ENCODE measurements at regions not wholly inside any gene's neighbourhood (a gene's known extent, or its start where the extent isn't known, plus 50 kb on each side); places are given as distances from the start of the nearest gene placed in this dataset.
"Not testable (repeated sequence)": the region's sequence is repeated elsewhere in the genome, so short reads cannot be mapped to it uniquely, and the experiment has no call there.

GRCh38 chr18:6570581-6571238, 156.0 kb upstream of the L3MBTL4 start:
- Histone ChIP-seq H3K27me3 (ENCODE audit: insufficient read depth, low read length) (no peaks in the 10 kb centered on the region), H3K4me3 (ENCODE audit: low read depth, low read length, poor library complexity, severe bottlenecking) (no peak overlapping the region), H3K27ac (ENCODE audit: low read depth, low read length, poor library complexity, severe bottlenecking) (no peak overlapping the region), H3K79me2 (ENCODE audit: insufficient read depth, low read length) (no peaks in the 10 kb centered on the region), H3K9ac (ENCODE audit: low read length) (no peak overlapping the region), H3F3A (ENCODE audit: insufficient read depth, low read length) (no peaks in the 10 kb centered on the region), H3K9me2 (ENCODE audit: low read depth, low read length) (no peaks in the 10 kb centered on the region), H3K36me3 (ENCODE audit: insufficient read depth, low read length) (no peaks in the 10 kb centered on the region), H3K9me3 (ENCODE audit: low read length) (no peaks in the 10 kb centered on the region), H4K20me1 (ENCODE audit: insufficient read depth, low read length) (no peaks in the 10 kb centered on the region), H3K4me1 (ENCODE audit: insufficient read depth, low read length, severe bottlenecking) (no peaks in the 10 kb centered on the region), H2AFZ (ENCODE audit: low read length) (no peak overlapping the region), H3K4me2 (ENCODE audit: low read length) (no peak overlapping the region)
- TF ChIP-seq, protein P1, sequence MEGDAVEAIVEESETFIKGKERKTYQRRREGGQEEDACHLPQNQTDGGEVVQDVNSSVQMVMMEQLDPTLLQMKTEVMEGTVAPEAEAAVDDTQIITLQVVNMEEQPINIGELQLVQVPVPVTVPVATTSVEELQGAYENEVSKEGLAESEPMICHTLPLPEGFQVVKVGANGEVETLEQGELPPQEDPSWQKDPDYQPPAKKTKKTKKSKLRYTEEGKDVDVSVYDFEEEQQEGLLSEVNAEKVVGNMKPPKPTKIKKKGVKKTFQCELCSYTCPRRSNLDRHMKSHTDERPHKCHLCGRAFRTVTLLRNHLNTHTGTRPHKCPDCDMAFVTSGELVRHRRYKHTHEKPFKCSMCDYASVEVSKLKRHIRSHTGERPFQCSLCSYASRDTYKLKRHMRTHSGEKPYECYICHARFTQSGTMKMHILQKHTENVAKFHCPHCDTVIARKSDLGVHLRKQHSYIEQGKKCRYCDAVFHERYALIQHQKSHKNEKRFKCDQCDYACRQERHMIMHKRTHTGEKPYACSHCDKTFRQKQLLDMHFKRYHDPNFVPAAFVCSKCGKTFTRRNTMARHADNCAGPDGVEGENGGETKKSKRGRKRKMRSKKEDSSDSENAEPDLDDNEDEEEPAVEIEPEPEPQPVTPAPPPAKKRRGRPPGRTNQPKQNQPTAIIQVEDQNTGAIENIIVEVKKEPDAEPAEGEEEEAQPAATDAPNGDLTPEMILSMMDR (IDR thresholded peaks at IDR 0.05; ENCODE audit: low read length), result no peak
- no peak for TF ChIP-seq EZH2 (IDR thresholded peaks at IDR 0.05; ENCODE audit: borderline replicate concordance, low read length)

DNA sequence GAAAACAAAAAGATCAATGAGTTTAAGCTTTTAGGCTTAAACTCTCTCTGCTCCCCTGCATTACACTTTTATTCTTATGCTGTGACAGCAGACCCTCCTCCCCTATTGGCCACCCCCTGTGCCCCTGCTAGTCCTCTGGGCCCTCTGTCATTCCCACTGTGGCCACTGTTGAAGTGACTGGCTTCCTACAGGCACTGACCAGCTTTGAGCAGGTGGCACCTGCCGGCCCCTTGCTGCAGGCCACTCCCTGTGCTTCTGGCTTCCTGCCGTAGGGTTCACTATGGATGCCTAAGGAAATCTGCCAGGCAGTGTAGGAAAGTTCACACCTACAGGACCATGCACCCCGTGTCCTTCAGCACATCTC, 156.5 kb upstream of the L3MBTL4 start:
- H3K27ac ChIP-seq (ENCODE audit: low read depth, low read length, poor library complexity, severe bottlenecking), result no peak overlapping the region
- no peak overlapping the region for H3K4me3 ChIP-seq (ENCODE audit: low read depth, low read length, poor library complexity, severe bottlenecking)
- no peaks in the 10 kb centered on the region for H3K4me1 ChIP-seq (ENCODE audit: insufficient read depth, low read length, severe bottlenecking)
- H3F3A ChIP-seq (ENCODE audit: insufficient read depth, low read length), result no peaks in the 10 kb centered on the region
- H3K9me3 ChIP-seq (ENCODE audit: low read length), result no peaks in the 10 kb centered on the region
- no peak overlapping the region for H3K9ac ChIP-seq (ENCODE audit: low read length)
- TF ChIP-seq EZH2 (IDR thresholded peaks at IDR 0.05; ENCODE audit: borderline replicate concordance, low read length), result no peak
- TF ChIP-seq, protein P1 (IDR thresholded peaks at IDR 0.05; ENCODE audit: low read length), result no peak
- no peaks in the 10 kb centered on the region for H3K36me3 ChIP-seq (ENCODE audit: insufficient read depth, low read length)
- H3K27me3 ChIP-seq (ENCODE audit: insufficient read depth, low read length), result no peaks in the 10 kb centered on the region
- H3K9me2 ChIP-seq (ENCODE audit: low read depth, low read length), result no peaks in the 10 kb centered on the region
- H3K79me2 ChIP-seq (ENCODE audit: insufficient read depth, low read length), result no peaks in the 10 kb centered on the region
- H4K20me1 ChIP-seq (ENCODE audit: insufficient read depth, low read length), result no peaks in the 10 kb centered on the region
- no peak overlapping the region for H3K4me2 ChIP-seq (ENCODE audit: low read length)
- no peak overlapping the region for H2AFZ ChIP-seq (ENCODE audit: low read length)

DNA sequence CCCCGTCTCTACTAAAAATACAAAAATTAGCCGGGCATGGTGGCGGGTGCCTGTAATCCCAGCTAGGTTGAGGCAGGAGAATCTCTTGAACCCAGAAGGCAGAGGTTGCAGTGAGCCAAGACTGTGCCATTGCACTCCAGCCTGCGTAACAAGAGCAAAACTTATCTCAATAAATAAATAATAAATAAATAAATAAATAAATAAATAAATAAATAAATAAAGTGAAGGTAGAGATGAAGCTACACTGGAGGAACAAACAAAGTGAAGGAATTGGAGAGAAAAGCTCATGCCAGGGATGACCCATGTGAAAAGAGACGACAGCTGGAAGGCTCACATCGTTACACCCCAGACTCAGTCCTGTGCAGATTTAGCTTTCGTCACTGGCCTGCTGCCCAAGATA, 157.3 kb upstream of the ARHGAP28 start:
- H3K36me3 ChIP-seq (ENCODE audit: insufficient read depth, low read length); H3K4me1 ChIP-seq (ENCODE audit: insufficient read depth, low read length, severe bottlenecking): not testable (repeated sequence)

GRCh38 chr18:6574631-6575030, 154.9 kb upstream of the ARHGAP28 start:
- Histone ChIP-seq H3K27me3 (ENCODE audit: insufficient read depth, low read length) (no peaks in the 10 kb centered on the region), H4K20me1 (ENCODE audit: insufficient read depth, low read length) (no peaks in the 10 kb centered on the region), H3K27ac (ENCODE audit: low read depth, low read length, poor library complexity, severe bottlenecking) (no peak overlapping the region), H3F3A (ENCODE audit: insufficient read depth, low read length) (no peaks in the 10 kb centered on the region), H3K36me3 (ENCODE audit: insufficient read depth, low read length) (no peaks in the 10 kb centered on the region), H3K9me2 (ENCODE audit: low read depth, low read length) (no peaks in the 10 kb centered on the region), H2AFZ (ENCODE audit: low read length) (no peak overlapping the region), H3K4me3 (ENCODE audit: low read depth, low read length, poor library complexity, severe bottlenecking) (no peak overlapping the region), H3K79me2 (ENCODE audit: insufficient read depth, low read length) (no peaks in the 10 kb centered on the region), H3K9ac (ENCODE audit: low read length) (no peak overlapping the region), H3K4me2 (ENCODE audit: low read length) (no peak overlapping the region), H3K4me1 (ENCODE audit: insufficient read depth, low read length, severe bottlenecking) (no peaks in the 10 kb centered on the region), H3K9me3 (ENCODE audit: low read length) (no peaks in the 10 kb centered on the region)
- TF ChIP-seq, protein P1 (IDR thresholded peaks at IDR 0.05; ENCODE audit: low read length), result no peak
- TF ChIP-seq EZH2 (IDR thresholded peaks at IDR 0.05; ENCODE audit: borderline replicate concordance, low read length), result no peak

More for the DNA sequence above, 157.3 kb upstream of the ARHGAP28 start:
- H3K9ac ChIP-seq (ENCODE audit: low read length); H3K9me3 ChIP-seq (ENCODE audit: low read length); H3K4me2 ChIP-seq (ENCODE audit: low read length); H3K4me3 ChIP-seq (ENCODE audit: low read depth, low read length, poor library complexity, severe bottlenecking); H2AFZ ChIP-seq (ENCODE audit: low read length); H3K27me3 ChIP-seq (ENCODE audit: insufficient read depth, low read length); H3K27ac ChIP-seq (ENCODE audit: low read depth, low read length, poor library complexity, severe bottlenecking); H3K9me2 ChIP-seq (ENCODE audit: low read depth, low read length); H4K20me1 ChIP-seq (ENCODE audit: insufficient read depth, low read length); H3K79me2 ChIP-seq (ENCODE audit: insufficient read depth, low read length); H3F3A ChIP-seq (ENCODE audit: insufficient read depth, low read length): not testable (repeated sequence)

All from OCI-LY1 (cell line).